ENCODE measurements at regions not wholly inside any gene's neighbourhood (a gene's known extent, or its start where the extent isn't known, plus 50 kb on each side); places are given as distances from the start of the nearest gene placed in this dataset.

GRCh38 chrX:140292188-140292587 lies 212.7 kb downstream of the SOX3 start:
- RAD21 ChIA-PET (ENCODE audit: low non-redundant PET in 1 of 2, low total read pairs in 2 of 2, uncharacterized antibody in 2 of 2, unreplicated experiment in 2 of 2), result no interaction called here
- no TSS peak for BruUV-seq (replicated peaks)
- TF ChIP-seq ZFX (IDR thresholded peaks at IDR 0.05) (no peak), CEBPB (IDR thresholded peaks at IDR 0.05; ENCODE audit: low read depth) (no peak), SRF (IDR thresholded peaks at IDR 0.05; ENCODE audit: low read depth) (no peak)

GRCh38 chrX:140274811-140275525 lies 229.9 kb downstream of the SOX3 start:
- Histone ChIP-seq H3K4me1 (ENCODE audit: control insufficient read depth in 1 of 2, insufficient read depth in 2 of 2, low read length in 2 of 2) (no peaks in the 10 kb centered on the region), H3K79me2 (ENCODE audit: insufficient read depth, low read length) (no peaks in the 10 kb centered on the region), H3K4me3 (replicated peaks in 1 of 2; ENCODE audit: low read depth in 1 of 2, low read length in 2 of 2) (no peak overlapping the region), H3K36me3 (ENCODE audit: control insufficient read depth in 1 of 2, insufficient read depth in 2 of 2, low read length in 2 of 2) (no peaks in the 10 kb centered on the region), H3K27ac (ENCODE audit: low read depth, low read length) (no peak overlapping the region), H3K27me3 (ENCODE audit: insufficient read depth, low read length) (no peaks in the 10 kb centered on the region), H4K20me1 (ENCODE audit: insufficient read depth) (no peaks in the 10 kb centered on the region), H3K4me2 (ENCODE audit: low read length) (no peak overlapping the region), H2AFZ (ENCODE audit: low read depth, low read length, poor library complexity, severe bottlenecking) (no peak overlapping the region), H3K9me2 (ENCODE audit: insufficient read depth) (no peaks in the 10 kb centered on the region), H3K9ac (ENCODE audit: low read length) (no peak overlapping the region), H3K9me3 (ENCODE audit: control insufficient read depth in 1 of 2, insufficient read depth in 1 of 2, low read depth in 1 of 2, low read length in 2 of 2) (no peaks in the 10 kb centered on the region)
- no peak for TF ChIP-seq TCF7L2 (IDR thresholded peaks at IDR 0.05; ENCODE audit: borderline replicate concordance, extremely low read depth, insufficient read depth, insufficient read length)
- TF ChIP-seq CTCF (IDR thresholded peaks at IDR 0.05 in 2 of 3, conservative IDR thresholded peaks at IDR 0.05 in 1 of 3; ENCODE audit: borderline replicate concordance in 1 of 3, insufficient read depth in 1 of 3, low read depth in 2 of 3, low read length in 2 of 3), result no peak
- no peak for TF ChIP-seq EZH2phosphoT487 (IDR thresholded peaks at IDR 0.05; ENCODE audit: borderline replicate concordance)
- TF ChIP-seq ATF3 (IDR thresholded peaks at IDR 0.05), result no peak
- no peak for TF ChIP-seq ZFX (IDR thresholded peaks at IDR 0.05)
- TF ChIP-seq MAX (IDR thresholded peaks at IDR 0.05), result no peak
- RAD21 ChIA-PET (ENCODE audit: low non-redundant PET in 1 of 2, low total read pairs in 2 of 2, uncharacterized antibody in 2 of 2, unreplicated experiment in 2 of 2), result no interaction called here
- no TSS peak for BruUV-seq (replicated peaks)
- no peak for ATAC-seq
- intact Hi-C loops (cut with micrococcal nuclease), result no loop called here
- CTCF ChIA-PET, result no interaction called here
- POLR2A ChIA-PET, result no interaction called here
- no peak for DNase-seq (ENCODE audit: low read depth, low spot score)

More at GRCh38 chrX:140292188-140292587, 212.7 kb downstream of the SOX3 start:
- H3K9me2 ChIP-seq (ENCODE audit: insufficient read depth), result no peaks in the 10 kb centered on the region
- no peak overlapping the region for H3K4me2 ChIP-seq (ENCODE audit: low read length)
- H4K20me1 ChIP-seq (ENCODE audit: insufficient read depth), result no peaks in the 10 kb centered on the region
- no peak for DNase-seq (ENCODE audit: low read depth, low spot score)
- H3K79me2 ChIP-seq (ENCODE audit: insufficient read depth, low read length), result no peaks in the 10 kb centered on the region
- intact Hi-C loops (cut with micrococcal nuclease), result no loop called here
- POLR2A ChIA-PET, result no interaction called here
- no peak overlapping the region for H3K9ac ChIP-seq (ENCODE audit: low read length)
- no peak overlapping the region for H3K27ac ChIP-seq (ENCODE audit: low read depth, low read length)
- CTCF ChIA-PET, result no interaction called here
- no peak overlapping the region for H2AFZ ChIP-seq (ENCODE audit: low read depth, low read length, poor library complexity, severe bottlenecking)
- no peaks in the 10 kb centered on the region for H3K27me3 ChIP-seq (ENCODE audit: insufficient read depth, low read length)
- no peaks in the 10 kb centered on the region for H3K9me3 ChIP-seq (ENCODE audit: control insufficient read depth in 1 of 2, insufficient read depth in 1 of 2, low read depth in 1 of 2, low read length in 2 of 2)
- H3K4me1 ChIP-seq (ENCODE audit: control insufficient read depth in 1 of 2, insufficient read depth in 2 of 2, low read length in 2 of 2), result no peaks in the 10 kb centered on the region
- H3K4me3 ChIP-seq (replicated peaks in 1 of 2; ENCODE audit: low read depth in 1 of 2, low read length in 2 of 2), result no peak overlapping the region
- H3K36me3 ChIP-seq (ENCODE audit: control insufficient read depth in 1 of 2, insufficient read depth in 2 of 2, low read length in 2 of 2), result no peaks in the 10 kb centered on the region
- no peak for ATAC-seq

Measured in HCT116 (cell line).